HUDEP-2 (cell line): ENCODE measurements at regions not wholly inside any gene's neighbourhood (a gene's known extent, or its start where the extent isn't known, plus 50 kb on each side); places are given as distances from the start of the nearest gene placed in this dataset.

Source experiments
- DNase-seq, 76 experiments: peaks; one replicate each; lab custom pipeline; 2025; ENCODE audit not compliant: unreplicated experiment in 76 of 76; lab: John Stamatoyannopoulos, UW

- DNase-seq, result no peak
These were observed 64.1 kb upstream of the SIX3 start for GRCh38 chr2:44877417-44877816.

GRCh38 chr2:44879269-44880124 lies 62.0 kb upstream of the SIX3 start:
- DNase-seq, result no peak

- no peak for DNase-seq
These were observed 61.4 kb upstream of the SIX3 start for GRCh38 chr2:44880125-44880483.

DNA sequence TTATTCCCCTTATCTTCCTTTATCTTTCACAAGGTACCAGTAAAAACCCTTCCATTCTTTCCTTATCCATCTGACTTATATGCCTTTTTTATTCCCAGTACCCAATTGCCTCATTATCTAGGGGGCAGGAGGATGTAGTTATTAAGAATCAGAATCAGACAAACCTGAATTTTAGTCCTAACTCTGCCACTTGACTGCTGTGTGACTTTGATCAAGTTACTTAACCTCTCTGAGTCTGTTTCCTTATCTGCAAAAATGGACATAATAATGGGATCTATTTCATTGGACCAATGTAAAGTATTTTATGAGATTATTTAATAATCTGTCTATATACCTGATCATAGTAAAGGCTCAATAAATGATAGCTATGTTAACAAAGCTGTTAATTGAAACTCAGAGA lies 59.6 kb upstream of the SIX3 start:
- DNase-seq, result no peak

DNA sequence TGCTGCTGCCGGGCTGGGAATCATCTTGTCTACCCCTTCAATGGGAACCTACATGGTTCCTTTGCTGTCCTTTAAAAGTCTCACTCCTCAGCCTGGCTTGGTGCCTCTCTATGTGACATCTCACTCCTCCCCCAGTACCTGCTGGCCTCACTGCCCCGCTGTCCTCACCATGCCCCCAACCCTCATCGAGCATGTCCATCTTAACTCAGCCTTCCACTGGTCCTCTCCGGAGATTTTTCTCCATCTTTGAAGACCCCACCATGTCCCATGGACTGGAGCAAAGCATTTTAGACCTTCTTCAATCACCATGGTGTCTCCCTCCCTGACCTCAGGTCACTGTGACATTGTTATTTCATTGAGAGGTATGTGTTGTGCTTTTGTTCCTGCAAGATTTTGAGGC lies 58.1 kb upstream of the SIX3 start:
- no peak for DNase-seq

DNA sequence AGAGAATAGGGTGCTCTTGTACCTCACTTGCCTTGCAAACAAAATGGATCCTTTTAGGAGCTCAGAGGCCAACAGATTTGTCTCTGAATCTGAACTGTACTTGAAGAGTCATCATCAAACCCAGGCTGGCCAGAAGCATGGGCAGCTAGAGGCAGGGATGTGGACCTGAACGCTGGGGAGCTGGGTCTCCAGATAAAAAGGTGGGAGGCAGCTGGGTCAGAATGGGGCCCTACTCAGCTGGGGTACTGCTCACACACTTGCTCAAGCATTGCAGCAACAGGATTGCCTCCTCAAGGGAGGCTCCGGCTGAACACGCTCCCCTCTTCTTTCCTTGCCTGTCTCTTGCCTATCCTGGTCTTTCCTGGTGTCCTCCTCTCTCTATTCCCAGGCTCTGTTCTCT lies 57.3 kb upstream of the SIX3 start:
- no peak for DNase-seq

- DNase-seq, result no peak
These were observed 56.8 kb upstream of the SIX3 start for GRCh38 chr2:44884677-44885076.

DNA sequence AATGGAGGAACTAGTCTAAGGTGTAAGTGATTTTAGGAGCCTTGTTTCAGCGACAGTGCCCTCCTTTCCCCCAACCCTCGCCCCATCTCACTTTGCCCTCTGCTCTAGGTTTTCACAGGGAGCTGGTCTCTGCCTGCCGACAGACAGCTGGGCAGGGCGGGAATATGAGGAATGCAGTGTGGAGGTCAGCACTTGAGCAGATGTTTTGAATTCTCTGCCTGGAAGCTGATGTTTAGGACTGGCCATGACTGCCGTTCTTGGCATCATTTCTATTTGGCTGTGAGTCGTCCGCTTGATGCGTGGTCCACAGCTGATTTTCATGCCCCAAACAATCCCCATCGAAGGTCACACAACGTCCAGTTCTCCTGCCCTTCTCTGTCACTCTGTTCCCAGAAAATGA lies 55.1 kb upstream of the SIX3 start:
- DNase-seq, result no peak

DNA sequence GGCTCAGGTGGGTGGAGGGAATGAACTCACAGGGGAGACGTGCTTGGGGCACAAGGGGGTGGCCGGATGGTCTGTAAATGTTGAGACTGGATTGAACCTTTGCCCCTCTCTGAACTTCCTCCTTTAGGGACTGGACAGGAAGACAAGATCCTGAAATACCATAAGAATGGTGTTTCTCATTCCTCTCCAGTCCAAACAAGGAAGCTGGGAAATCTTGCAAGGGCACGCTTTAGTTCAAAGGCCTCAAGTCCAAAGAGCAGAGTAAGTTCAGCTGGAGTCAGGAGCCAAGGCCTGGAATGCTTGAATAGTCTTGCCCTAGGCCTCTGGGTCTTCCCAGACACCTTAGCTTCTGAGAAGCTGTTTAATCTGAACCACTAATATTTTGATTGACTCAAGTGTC lies 52.4 kb upstream of the SIX3 start:
- no peak for DNase-seq
